ENCODE measurements at regions not wholly inside any gene's neighbourhood (a gene's known extent, or its start where the extent isn't known, plus 50 kb on each side); places are given as distances from the start of the nearest gene placed in this dataset.
"Not testable (repeated sequence)": the region's sequence is repeated elsewhere in the genome, so short reads cannot be mapped to it uniquely, and the experiment has no call there.

GRCh38 chr21:25183577-25183976 lies 423.7 kb downstream of the MRPL39 start:
- DNase-seq (ENCODE audit: low read depth), result no peak
- TF ChIP-seq CTCF (conservative IDR thresholded peaks at IDR 0.05; ENCODE audit: low read depth, low read length), result no peak
- no peak overlapping the region for H3K4me3 ChIP-seq (ENCODE audit: low read depth, low read length)

- H3K4me3 ChIP-seq (ENCODE audit: low read depth, low read length); DNase-seq (ENCODE audit: low read depth): not testable (repeated sequence)
These were observed 425.6 kb downstream of the MRPL39 start for GRCh38 chr21:25181690-25182089.

- no peak overlapping the region for H3K4me3 ChIP-seq (ENCODE audit: low read depth, low read length)
- no peak for DNase-seq (ENCODE audit: low read depth)
- no peak for TF ChIP-seq CTCF (conservative IDR thresholded peaks at IDR 0.05; ENCODE audit: low read depth, low read length)
These were observed 428.2 kb downstream of the MRPL39 start for GRCh38 chr21:25179116-25179515.

- H3K4me3 ChIP-seq (ENCODE audit: low read depth, low read length), result no peak overlapping the region
- no peak for DNase-seq (ENCODE audit: low read depth)
- no peak for TF ChIP-seq CTCF (conservative IDR thresholded peaks at IDR 0.05; ENCODE audit: low read depth, low read length)
These were observed 430.5 kb downstream of the MRPL39 start for GRCh38 chr21:25176637-25177412.

- no peak for TF ChIP-seq CTCF (conservative IDR thresholded peaks at IDR 0.05; ENCODE audit: low read depth, low read length)
- DNase-seq (ENCODE audit: low read depth), result no peak
- no peak overlapping the region for H3K4me3 ChIP-seq (ENCODE audit: low read depth, low read length)
These were observed 431.3 kb downstream of the MRPL39 start for GRCh38 chr21:25175938-25176337.

GRCh38 chr21:25171438-25171837 lies 435.8 kb downstream of the MRPL39 start:
- no peak overlapping the region for H3K4me3 ChIP-seq (ENCODE audit: low read depth, low read length)
- no peak for TF ChIP-seq CTCF (conservative IDR thresholded peaks at IDR 0.05; ENCODE audit: low read depth, low read length)
- peak; percentile 43 for DNase-seq (ENCODE audit: low read depth)

- TF ChIP-seq CTCF (conservative IDR thresholded peaks at IDR 0.05; ENCODE audit: low read depth, low read length), result no peak
These were observed 436.6 kb downstream of the MRPL39 start for GRCh38 chr21:25170681-25171080.

More at GRCh38 chr21:25170681-25171080, 436.6 kb downstream of the MRPL39 start:
- no peak for DNase-seq (ENCODE audit: low read depth)
- no peak overlapping the region for H3K4me3 ChIP-seq (ENCODE audit: low read depth, low read length)
